GM23338 (cell line): ENCODE measurements at regions not wholly inside any gene's neighbourhood (a gene's known extent, or its start where the extent isn't known, plus 50 kb on each side); places are given as distances from the start of the nearest gene placed in this dataset.

Experiments
- ATAC-seq: fragments of 200-7000 bp; cut with Tn5 transposase; 3 replicates; pipeline ENCODE4 v1.9.1; 2020
- DNase-seq: peaks from one replicate; pipeline ENCODE4 v3.0.0-alpha.2; 2015; ENCODE audit warnings: low spot score
- H2AFZ ChIP-seq: fragments of 200-600 bp; sonication (generic); 2 replicates; pipeline ENCODE4 v1.8.0; 2016; ENCODE audit warnings: antibody characterized with exemption, mild to moderate bottlenecking, moderate library complexity
- H3F3A ChIP-seq: fragments of 200-600 bp; sonication (generic); replicated peaks from 2 replicates; pipeline ENCODE4 v1.8.0; 2017; ENCODE audit warnings: antibody characterized with exemption, mixed run types, low read depth
- H3K27ac ChIP-seq: fragments of 200-600 bp; sonication (generic); 2 replicates; pipeline ENCODE4 v1.6.1; 2016; ENCODE audit warnings: low read depth
- H3K27me3 ChIP-seq: fragments of 200-600 bp; sonication (generic); 2 replicates; pipeline ENCODE4 v1.8.0; 2016; ENCODE audit warnings: mild to moderate bottlenecking, mixed run types, moderate library complexity; ENCODE audit not compliant: insufficient read depth
- H3K36me3 ChIP-seq: fragments of 200-600 bp; sonication (generic); 2 replicates; pipeline ENCODE4 v1.8.0; 2016; ENCODE audit warnings: mild to moderate bottlenecking; ENCODE audit not compliant: insufficient read depth
- H3K4me1 ChIP-seq: fragments of 200-600 bp; sonication (generic); 2 replicates; pipeline ENCODE4 v1.8.0; 2016; ENCODE audit warnings: mild to moderate bottlenecking, moderate library complexity; ENCODE audit not compliant: insufficient read depth
- H3K4me2 ChIP-seq: fragments of 200-600 bp; sonication (generic); 2 replicates; pipeline ENCODE4 v1.7.1; 2017; ENCODE audit warnings: mixed run types
- H3K4me3 ChIP-seq: fragments of 200-600 bp; sonication (generic); 2 replicates; pipeline ENCODE4 v1.6.1; 2016; ENCODE audit warnings: mixed run types
- H3K79me2 ChIP-seq: fragments of 200-600 bp; sonication (generic); replicated peaks from 2 replicates; pipeline ENCODE4 v1.8.0; 2017; ENCODE audit warnings: mild to moderate bottlenecking; ENCODE audit not compliant: insufficient read depth
- H3K9me2 ChIP-seq: fragments of 200-600 bp; sonication (generic); 2 replicates; pipeline ENCODE4 v1.8.0; 2017; ENCODE audit not compliant: insufficient read depth
- H4K20me1 ChIP-seq: fragments of 200-600 bp; sonication (generic); replicated peaks from 2 replicates; pipeline ENCODE4 v1.8.0; 2017; ENCODE audit warnings: mild to moderate bottlenecking; ENCODE audit not compliant: insufficient read depth
- H3K27ac Mint-ChIP-seq: 2 replicates; pipeline ENCODE4 v1.8.0; 2020; ENCODE audit warnings: inconsistent platforms, mild to moderate bottlenecking, moderate library complexity, mixed read lengths
- H3K27me3 Mint-ChIP-seq: 3 replicates; pipeline ENCODE4 v1.8.0; 2022; ENCODE audit warnings: low read depth, mild to moderate bottlenecking, moderate library complexity, mixed read lengths, inconsistent platforms; ENCODE audit not compliant: insufficient read depth, poor library complexity
- H3K36me3 Mint-ChIP-seq: 3 replicates; pipeline ENCODE4 v1.8.0; 2021; ENCODE audit warnings: low read depth, mild to moderate bottlenecking, inconsistent platforms, moderate library complexity, mixed read lengths
- H3K4me1 Mint-ChIP-seq: 3 replicates; pipeline ENCODE4 v1.8.0; 2020; ENCODE audit warnings: mild to moderate bottlenecking, inconsistent platforms, mixed read lengths
- H3K4me3 Mint-ChIP-seq: 3 replicates; pipeline ENCODE4 v1.8.0; 2021; ENCODE audit warnings: moderate library complexity, mild to moderate bottlenecking, inconsistent platforms, mixed read lengths
- H3K9me3 Mint-ChIP-seq: 3 replicates; pipeline ENCODE4 v1.8.0; 2020; ENCODE audit warnings: moderate library complexity, mild to moderate bottlenecking, inconsistent platforms, mixed read lengths
- CTCF ChIP-seq, 2 experiments: fragments of 200-600 bp in 1 of 2; sonication (generic) in 1 of 2; conservative IDR thresholded peaks; 2 replicates each; pipeline versions ENCODE4 v1.5.1 to v1.6.1; 2016 to 2017; ENCODE audit warnings: antibody characterized with exemption in 2 of 2, low read depth in 2 of 2, mild to moderate bottlenecking in 2 of 2, moderate library complexity in 1 of 2
- JUNB ChIP-seq: IDR thresholded peaks from one replicate; pipeline ENCODE4 v1.6.1; 2016; ENCODE audit warnings: antibody characterized with exemption; ENCODE audit not compliant: unreplicated experiment
- NANOG ChIP-seq: IDR thresholded peaks from 2 replicates; pipeline ENCODE4 v1.6.1; 2016; ENCODE audit warnings: antibody characterized with exemption, borderline replicate concordance
- STAT1 ChIP-seq: IDR thresholded peaks from one replicate; pipeline ENCODE4 v1.6.1; 2016; ENCODE audit warnings: antibody characterized with exemption; ENCODE audit not compliant: unreplicated experiment
- ZNF114 ChIP-seq: fragments of 250-450 bp; sonication (Bioruptor Pico); IDR thresholded peaks from 2 replicates; pipeline ENCODE4 v1.5.0; 2020; ENCODE audit warnings: mild to moderate bottlenecking, moderate library complexity
- ZNF462 ChIP-seq: fragments of 250-450 bp; sonication (Bioruptor Pico); IDR thresholded peaks from 2 replicates; pipeline ENCODE4 v1.5.0; 2020; ENCODE audit warnings: mild to moderate bottlenecking, moderate library complexity
- TF ChIP-seq, protein P1 (sequence below): IDR thresholded peaks from 2 replicates; pipeline ENCODE4 v1.6.1; 2016; ENCODE audit warnings: antibody characterized with exemption

DNA sequence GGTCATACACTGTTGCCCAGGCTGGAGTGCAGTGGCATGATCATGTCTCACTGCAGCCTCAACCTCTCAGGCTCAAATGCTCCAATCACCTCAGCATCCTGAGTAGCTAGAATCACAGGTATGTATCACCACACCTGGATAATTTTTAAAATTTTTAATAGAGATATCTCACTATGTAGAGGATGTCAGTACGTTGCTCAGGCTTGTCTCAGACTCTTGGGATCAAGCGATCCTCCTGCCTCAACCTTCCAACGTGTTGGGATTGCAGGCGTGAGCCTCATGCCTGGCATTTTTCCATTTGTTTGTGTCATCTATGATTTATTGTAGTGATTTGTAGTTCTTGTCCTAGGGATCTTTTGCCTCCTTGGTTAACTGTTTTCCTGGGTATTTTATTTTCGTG is 985.2 kb upstream of the B3GALT2 start:
- TF ChIP-seq ZNF114 (CRISPR knock-in tag) (no peak), ZNF462 (CRISPR knock-in tag) (no peak)
- no peak overlapping the region for H3K4me3 ChIP-seq
- H3K36me3 ChIP-seq: no peaks in the 10 kb centered on the region
- Mint-ChIP-seq H3K4me1 (peaks cover 24% of the 10 kb centered on the region), H3K4me3 (no peak overlapping the region), H3K27ac (peak overlapping the region; percentile 10; the same call in 1 of the 2 replicates), H3K36me3 (peaks cover 3% of the 10 kb centered on the region; the same call in 2 of the 3 replicates), H3K9me3 (no peaks in the 10 kb centered on the region), H3K27me3 (no peaks in the 10 kb centered on the region)
- DNase-seq: no peak
- H3K4me1 ChIP-seq: peaks cover 31% of the 10 kb centered on the region
- ATAC-seq: no peak
- H3F3A ChIP-seq: no peaks in the 10 kb centered on the region
- no peaks in the 10 kb centered on the region for H3K27me3 ChIP-seq
- no peaks in the 10 kb centered on the region for H4K20me1 ChIP-seq
- H3K4me2 ChIP-seq: no peak overlapping the region
- no peak overlapping the region for H3K27ac ChIP-seq
- no peaks in the 10 kb centered on the region for H3K9me2 ChIP-seq
- no peak overlapping the region for H2AFZ ChIP-seq
- H3K79me2 ChIP-seq: no peaks in the 10 kb centered on the region

DNA sequence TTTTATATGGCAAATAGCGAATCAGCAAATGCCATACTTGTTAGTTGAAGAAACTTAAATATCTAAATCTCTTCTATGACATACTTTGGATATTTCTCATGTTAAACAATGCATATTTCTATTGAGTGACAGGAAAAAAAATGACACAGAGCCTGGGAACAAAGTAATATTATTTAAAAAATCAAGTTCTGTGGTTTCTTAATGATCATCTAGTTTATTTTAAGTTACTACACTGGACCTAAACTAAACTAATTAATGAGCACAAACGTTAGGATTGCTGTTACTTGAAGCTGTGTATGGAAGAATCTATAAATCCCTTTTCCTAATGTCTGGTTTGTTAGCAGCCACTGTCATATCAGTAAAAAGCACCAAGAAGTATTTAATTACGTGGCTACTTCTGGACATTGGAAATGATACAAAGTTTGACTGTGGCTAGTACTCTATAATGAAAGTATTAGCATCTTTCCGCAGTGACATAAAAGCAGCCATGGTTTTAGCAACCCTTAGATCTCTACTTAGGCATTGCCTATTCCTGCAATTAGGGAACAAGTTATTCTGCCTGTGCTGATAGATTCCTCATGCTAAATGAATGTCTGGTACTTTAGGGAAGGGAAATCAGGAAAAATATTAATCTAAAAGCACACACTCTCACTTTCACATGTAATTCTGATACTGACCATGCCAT is 981.7 kb upstream of the B3GALT2 start:
- Histone ChIP-seq H3K27ac (no peak overlapping the region), H3F3A (no peaks in the 10 kb centered on the region), H3K36me3 (no peaks in the 10 kb centered on the region), H3K9me2 (no peaks in the 10 kb centered on the region), H3K79me2 (no peaks in the 10 kb centered on the region), H3K4me1 (no peaks in the 10 kb centered on the region), H4K20me1 (no peaks in the 10 kb centered on the region), H3K4me3 (no peak overlapping the region), H3K27me3 (no peaks in the 10 kb centered on the region), H2AFZ (no peak overlapping the region), H3K4me2 (no peak overlapping the region)
- DNase-seq: no peak
- no peak overlapping the region for H3K27ac Mint-ChIP-seq
- no peaks in the 10 kb centered on the region for H3K27me3 Mint-ChIP-seq
- no peaks in the 10 kb centered on the region for H3K4me1 Mint-ChIP-seq
- peaks cover 3% of the 10 kb centered on the region; the same call in 2 of the 3 replicates for H3K36me3 Mint-ChIP-seq
- ATAC-seq: no peak
- H3K4me3 Mint-ChIP-seq: no peak overlapping the region
- no peaks in the 10 kb centered on the region for H3K9me3 Mint-ChIP-seq
- TF ChIP-seq, protein P1, sequence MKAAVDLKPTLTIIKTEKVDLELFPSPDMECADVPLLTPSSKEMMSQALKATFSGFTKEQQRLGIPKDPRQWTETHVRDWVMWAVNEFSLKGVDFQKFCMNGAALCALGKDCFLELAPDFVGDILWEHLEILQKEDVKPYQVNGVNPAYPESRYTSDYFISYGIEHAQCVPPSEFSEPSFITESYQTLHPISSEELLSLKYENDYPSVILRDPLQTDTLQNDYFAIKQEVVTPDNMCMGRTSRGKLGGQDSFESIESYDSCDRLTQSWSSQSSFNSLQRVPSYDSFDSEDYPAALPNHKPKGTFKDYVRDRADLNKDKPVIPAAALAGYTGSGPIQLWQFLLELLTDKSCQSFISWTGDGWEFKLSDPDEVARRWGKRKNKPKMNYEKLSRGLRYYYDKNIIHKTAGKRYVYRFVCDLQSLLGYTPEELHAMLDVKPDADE: no peak
- TF ChIP-seq JUNB (no peak), NANOG (no peak), CTCF (conservative IDR thresholded peaks at IDR 0.05; ENCODE audit: low read depth in 2 of 2) (no peak), STAT1 (no peak)
